HUES6 (cell line): ENCODE measurements at regions not wholly inside any gene's neighbourhood (a gene's known extent, or its start where the extent isn't known, plus 50 kb on each side); places are given as distances from the start of the nearest gene placed in this dataset.

Experiments
- H3K27ac ChIP-seq: 2 replicates; pipeline ENCODE4 v1.7.0; 2013; ENCODE audit warnings: low read depth, mild to moderate bottlenecking, low read length, inconsistent platforms
- H3K27me3 ChIP-seq: 2 replicates; pipeline ENCODE4 v1.6.1; 2013; ENCODE audit warnings: low read length; ENCODE audit not compliant: control insufficient read depth, insufficient read depth
- H3K36me3 ChIP-seq: 2 replicates; pipeline ENCODE4 v1.6.1; 2013; ENCODE audit warnings: low read length; ENCODE audit not compliant: control insufficient read depth, insufficient read depth
- H3K4me1 ChIP-seq: 2 replicates; pipeline ENCODE4 v1.6.1; 2013; ENCODE audit warnings: low read length; ENCODE audit not compliant: control insufficient read depth, insufficient read depth
- H3K4me3 ChIP-seq: 2 replicates; pipeline ENCODE4 v1.5.1; 2013; ENCODE audit warnings: low read depth, low read length
- H3K9ac ChIP-seq: one replicate; pipeline ENCODE4 v1.6.1; 2013; ENCODE audit warnings: mild to moderate bottlenecking, low read length
- H3K9me3 ChIP-seq: 2 replicates; pipeline ENCODE4 v1.6.1; 2013; ENCODE audit warnings: low read depth, low read length; ENCODE audit not compliant: control insufficient read depth, insufficient read depth

- Histone ChIP-seq H3K9me3 (no peaks in the 10 kb centered on the region), H3K27ac (no peak overlapping the region), H3K4me1 (peaks cover 12% of the 10 kb centered on the region), H3K27me3 (no peaks in the 10 kb centered on the region), H3K36me3 (no peaks in the 10 kb centered on the region), H3K9ac (no peak overlapping the region), H3K4me3 (no peak overlapping the region)
Observed at GRCh38 chr20:39643292-39643691, 681.1 kb downstream of the DHX35 start.

DNA sequence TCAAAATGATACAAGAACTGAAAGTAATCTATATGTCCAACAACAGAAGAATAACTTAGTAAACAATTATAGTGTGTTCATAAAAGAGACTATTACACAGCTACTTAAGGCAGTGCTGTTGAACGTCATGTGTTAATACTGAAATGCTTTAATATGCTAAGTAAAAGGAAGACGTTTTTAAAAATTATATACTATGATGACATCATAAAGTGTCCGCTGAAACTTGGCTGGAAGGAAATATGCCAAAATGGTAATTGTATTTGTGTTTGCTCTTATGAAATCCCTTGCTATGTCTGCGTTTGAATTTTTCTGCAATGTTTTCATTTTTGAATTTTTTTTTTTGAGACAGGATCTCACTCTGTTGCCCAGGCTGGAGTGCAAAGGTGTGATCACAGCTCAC is 679.3 kb downstream of the DHX35 start:
- H3K36me3 ChIP-seq: no peaks in the 10 kb centered on the region
- no peak overlapping the region for H3K27ac ChIP-seq
- H3K4me1 ChIP-seq: peaks cover 12% of the 10 kb centered on the region
- H3K9ac ChIP-seq: no peak overlapping the region
- no peaks in the 10 kb centered on the region for H3K27me3 ChIP-seq
- no peaks in the 10 kb centered on the region for H3K9me3 ChIP-seq
- H3K4me3 ChIP-seq: no peak overlapping the region

DNA sequence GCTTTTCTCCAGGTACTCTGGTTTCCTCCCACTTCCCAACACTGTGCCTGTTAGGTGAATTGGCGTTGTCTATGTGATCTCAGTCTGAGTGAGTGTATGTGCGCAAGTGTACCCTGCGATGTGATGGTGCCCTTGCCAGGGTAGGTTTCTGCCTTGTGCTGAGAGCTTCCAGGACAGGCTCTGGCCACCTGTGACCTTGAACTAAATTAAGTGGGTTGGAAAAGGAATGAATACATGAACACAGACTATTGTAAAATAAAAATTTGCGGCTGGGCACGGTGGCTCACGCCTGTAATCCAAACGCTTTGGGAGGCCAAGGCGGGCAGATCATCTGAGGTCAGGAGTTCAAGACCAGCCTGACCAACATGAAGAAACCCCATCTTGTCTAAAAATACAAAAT is 678.0 kb downstream of the DHX35 start:
- Histone ChIP-seq H3K4me3 (no peak overlapping the region), H3K36me3 (no peaks in the 10 kb centered on the region), H3K27ac (no peak overlapping the region), H3K27me3 (no peaks in the 10 kb centered on the region), H3K9me3 (no peaks in the 10 kb centered on the region), H3K4me1 (peaks cover 8% of the 10 kb centered on the region; the same call in 1 of the 2 replicates), H3K9ac (no peak overlapping the region)

- Histone ChIP-seq H3K27ac (no peak overlapping the region), H3K4me3 (no peak overlapping the region), H3K27me3 (no peaks in the 10 kb centered on the region), H3K9ac (no peak overlapping the region), H3K36me3 (no peaks in the 10 kb centered on the region), H3K4me1 (0 out of 2 replicates have a peak, but pooled peaks cover 5% of the 10 kb centered on the region), H3K9me3 (no peaks in the 10 kb centered on the region)
Observed at GRCh38 chr20:39638731-39639130, 676.6 kb downstream of the DHX35 start.

- Histone ChIP-seq H3K4me3 (no peak overlapping the region), H3K27ac (no peak overlapping the region), H3K27me3 (no peaks in the 10 kb centered on the region), H3K9ac (no peak overlapping the region), H3K9me3 (no peaks in the 10 kb centered on the region), H3K36me3 (no peaks in the 10 kb centered on the region), H3K4me1 (no peaks in the 10 kb centered on the region)
Observed at GRCh38 chr20:39633689-39634088, 671.5 kb downstream of the DHX35 start.

- H3K36me3 ChIP-seq: no peaks in the 10 kb centered on the region
- no peaks in the 10 kb centered on the region for H3K4me1 ChIP-seq
- H3K27me3 ChIP-seq: no peaks in the 10 kb centered on the region
- no peak overlapping the region for H3K27ac ChIP-seq
- no peak overlapping the region for H3K9ac ChIP-seq
- H3K4me3 ChIP-seq: no peak overlapping the region
- H3K9me3 ChIP-seq: no peaks in the 10 kb centered on the region
Observed at GRCh38 chr20:39632757-39633156, 670.6 kb downstream of the DHX35 start.

- no peaks in the 10 kb centered on the region for H3K9me3 ChIP-seq
- H3K27me3 ChIP-seq: no peaks in the 10 kb centered on the region
- no peak overlapping the region for H3K27ac ChIP-seq
- H3K9ac ChIP-seq: no peak overlapping the region
- no peaks in the 10 kb centered on the region for H3K36me3 ChIP-seq
- H3K4me3 ChIP-seq: no peak overlapping the region
- H3K4me1 ChIP-seq: no peaks in the 10 kb centered on the region
Observed at GRCh38 chr20:39632176-39632575, 670.0 kb downstream of the DHX35 start.

DNA sequence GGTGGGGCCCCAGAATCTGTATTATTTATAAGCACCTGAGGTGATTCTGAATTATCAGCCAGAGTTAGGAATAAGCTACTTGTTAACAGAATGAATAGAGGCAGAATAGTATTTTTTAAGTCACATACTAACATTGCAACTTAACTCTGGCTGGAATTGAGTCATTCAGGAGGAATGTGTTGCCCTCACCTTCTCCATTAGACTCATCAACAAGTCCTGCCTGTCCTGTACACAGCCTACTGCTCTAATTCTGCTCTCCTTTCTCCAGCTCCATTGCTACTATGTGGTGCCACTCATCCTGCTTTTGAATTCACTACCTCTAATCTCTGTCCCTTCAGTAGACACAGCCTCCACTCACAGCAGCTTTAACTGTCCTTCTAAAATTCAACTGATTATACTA is 669.4 kb downstream of the DHX35 start:
- Histone ChIP-seq H3K4me1 (no peaks in the 10 kb centered on the region), H3K9ac (no peak overlapping the region), H3K4me3 (no peak overlapping the region), H3K27me3 (no peaks in the 10 kb centered on the region), H3K36me3 (no peaks in the 10 kb centered on the region), H3K27ac (no peak overlapping the region), H3K9me3 (no peaks in the 10 kb centered on the region)

DNA sequence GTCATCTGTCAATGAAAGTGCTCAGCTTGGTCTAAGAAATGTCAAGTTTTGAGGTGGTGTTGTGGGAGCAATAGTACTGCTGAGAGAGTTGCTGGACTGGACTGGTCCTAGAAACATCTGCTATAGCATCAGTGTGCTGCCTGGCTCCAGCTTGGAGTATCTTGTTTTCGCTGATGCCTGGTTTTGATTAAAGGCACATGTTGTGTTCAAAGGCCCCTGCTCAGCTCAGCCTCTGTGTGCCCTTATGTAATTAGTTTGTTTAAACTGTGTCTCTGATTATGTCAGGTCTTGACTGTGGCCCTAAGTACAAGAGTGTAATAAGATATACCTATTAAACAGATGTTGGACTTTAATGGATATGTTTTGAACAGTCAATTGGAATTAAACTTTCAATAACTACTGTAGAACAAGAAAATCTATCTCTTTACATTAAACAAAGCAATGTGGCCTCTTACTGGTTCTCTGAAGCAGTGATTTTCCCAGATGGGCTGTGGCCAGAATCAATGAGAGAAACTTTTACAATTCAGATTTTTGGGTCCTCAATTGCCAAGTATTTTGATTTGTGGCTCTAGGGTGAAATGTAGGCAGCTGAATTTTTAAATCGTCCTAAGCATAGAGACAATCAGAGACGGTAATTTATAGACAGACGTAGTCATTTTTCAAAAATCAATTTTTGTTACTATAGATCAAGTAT is 668.2 kb downstream of the DHX35 start:
- Histone ChIP-seq H3K27me3 (no peaks in the 10 kb centered on the region), H3K4me3 (no peak overlapping the region), H3K36me3 (no peaks in the 10 kb centered on the region), H3K9me3 (no peaks in the 10 kb centered on the region), H3K27ac (no peak overlapping the region), H3K4me1 (no peaks in the 10 kb centered on the region), H3K9ac (no peak overlapping the region)

GRCh38 chr20:39627765-39628164 is 665.6 kb downstream of the DHX35 start:
- Histone ChIP-seq H3K27ac (no peak overlapping the region), H3K36me3 (no peaks in the 10 kb centered on the region), H3K9ac (no peak overlapping the region), H3K9me3 (no peaks in the 10 kb centered on the region), H3K27me3 (no peaks in the 10 kb centered on the region), H3K4me3 (no peak overlapping the region), H3K4me1 (no peaks in the 10 kb centered on the region)

DNA sequence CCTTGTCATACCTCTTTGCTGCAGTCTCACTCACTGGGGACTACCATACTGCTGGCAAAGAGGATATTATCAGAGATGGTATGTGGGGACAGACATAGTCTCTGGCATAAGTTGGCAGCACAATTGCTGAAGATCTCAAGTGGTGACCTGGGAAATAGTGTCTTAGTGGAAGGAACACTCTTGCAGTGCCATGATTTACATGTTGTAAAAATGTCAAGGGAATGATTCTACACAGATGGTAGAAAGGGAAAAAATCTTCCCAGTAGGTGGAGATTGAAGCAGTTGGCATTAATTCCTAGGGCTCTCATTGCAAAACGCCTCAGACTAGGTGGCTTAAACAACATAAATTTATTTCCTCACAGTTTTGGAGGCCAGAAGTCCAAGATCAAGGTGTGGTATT is 662.2 kb downstream of the DHX35 start:
- H3K4me3 ChIP-seq: no peak overlapping the region
- no peaks in the 10 kb centered on the region for H3K9me3 ChIP-seq
- no peak overlapping the region for H3K9ac ChIP-seq
- no peak overlapping the region for H3K27ac ChIP-seq
- no peaks in the 10 kb centered on the region for H3K27me3 ChIP-seq
- no peaks in the 10 kb centered on the region for H3K4me1 ChIP-seq
- H3K36me3 ChIP-seq: no peaks in the 10 kb centered on the region
